ENCODE measurements at regions not wholly inside any gene's neighbourhood (a gene's known extent, or its start where the extent isn't known, plus 50 kb on each side); places are given as distances from the start of the nearest gene placed in this dataset.

DNA sequence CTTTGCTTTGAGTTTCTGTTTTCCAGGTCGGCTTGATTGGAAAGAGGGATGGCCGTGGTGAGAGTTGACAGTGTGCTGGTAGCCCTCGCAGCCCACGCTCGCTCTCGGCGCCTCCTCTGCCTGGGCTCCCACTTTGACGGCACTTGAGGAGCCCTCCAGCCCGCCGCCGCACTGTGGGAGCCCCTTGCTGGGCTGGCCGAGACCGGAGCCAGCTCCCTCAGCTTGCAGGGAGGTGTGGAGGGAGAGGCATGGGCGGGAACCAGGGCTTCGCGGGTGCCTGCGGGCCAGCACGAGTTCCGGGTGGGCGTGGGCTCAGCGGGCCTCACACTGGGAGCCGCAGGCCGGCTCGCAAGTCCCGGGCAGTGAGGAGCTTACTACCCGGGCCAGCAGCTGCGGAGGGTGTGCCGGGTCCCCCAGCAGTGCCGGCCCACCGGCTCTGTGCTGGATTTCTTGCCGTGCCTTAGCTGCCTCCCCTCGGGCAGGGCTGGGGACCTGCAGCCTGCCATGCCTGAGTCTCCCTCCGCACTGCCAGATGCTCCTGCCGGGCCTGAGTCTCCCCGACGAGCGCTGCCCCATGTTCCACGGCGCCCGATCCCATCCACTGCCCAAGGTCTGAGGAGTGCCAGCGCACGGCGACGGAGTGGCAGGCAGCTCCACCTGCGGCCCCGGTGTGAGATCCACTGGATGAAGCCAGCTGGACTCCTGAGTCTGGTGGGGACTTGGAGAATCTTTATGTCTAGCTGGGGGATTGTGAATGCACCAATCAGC lies 166.4 kb upstream of the FAT1 start:
- TF ChIP-seq EZH2phosphoT487 (IDR thresholded peaks at IDR 0.05): no peak
- TF ChIP-seq, protein P1, sequence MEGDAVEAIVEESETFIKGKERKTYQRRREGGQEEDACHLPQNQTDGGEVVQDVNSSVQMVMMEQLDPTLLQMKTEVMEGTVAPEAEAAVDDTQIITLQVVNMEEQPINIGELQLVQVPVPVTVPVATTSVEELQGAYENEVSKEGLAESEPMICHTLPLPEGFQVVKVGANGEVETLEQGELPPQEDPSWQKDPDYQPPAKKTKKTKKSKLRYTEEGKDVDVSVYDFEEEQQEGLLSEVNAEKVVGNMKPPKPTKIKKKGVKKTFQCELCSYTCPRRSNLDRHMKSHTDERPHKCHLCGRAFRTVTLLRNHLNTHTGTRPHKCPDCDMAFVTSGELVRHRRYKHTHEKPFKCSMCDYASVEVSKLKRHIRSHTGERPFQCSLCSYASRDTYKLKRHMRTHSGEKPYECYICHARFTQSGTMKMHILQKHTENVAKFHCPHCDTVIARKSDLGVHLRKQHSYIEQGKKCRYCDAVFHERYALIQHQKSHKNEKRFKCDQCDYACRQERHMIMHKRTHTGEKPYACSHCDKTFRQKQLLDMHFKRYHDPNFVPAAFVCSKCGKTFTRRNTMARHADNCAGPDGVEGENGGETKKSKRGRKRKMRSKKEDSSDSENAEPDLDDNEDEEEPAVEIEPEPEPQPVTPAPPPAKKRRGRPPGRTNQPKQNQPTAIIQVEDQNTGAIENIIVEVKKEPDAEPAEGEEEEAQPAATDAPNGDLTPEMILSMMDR (IDR thresholded peaks at IDR 0.05): no peak

All from neural progenitor cell (in vitro differentiated cells).